NCI-H146 (cell line): ENCODE measurements at regions not wholly inside any gene's neighbourhood (a gene's known extent, or its start where the extent isn't known, plus 50 kb on each side); places are given as distances from the start of the nearest gene placed in this dataset.
A peak's percentile ranks its signal among the peaks of the same experiment; 100 is the strongest.

Experiments
- DNase-seq: peaks from one replicate; lab custom pipeline; 2025; lab: John Stamatoyannopoulos, UW

GRCh38 chr9:79152306-79152705, 419.5 kb upstream of the TLE4 start:
- no peak for DNase-seq

- DNase-seq: no peak
These were observed 417.0 kb upstream of the TLE4 start for GRCh38 chr9:79154806-79155205.

- peak; percentile 19 for DNase-seq
These were observed 416.5 kb upstream of the TLE4 start for GRCh38 chr9:79155308-79155707.

GRCh38 chr9:79163544-79163943, 408.2 kb upstream of the TLE4 start:
- DNase-seq: no peak

- DNase-seq: no peak
These were observed 407.4 kb upstream of the TLE4 start for GRCh38 chr9:79164406-79164805.

- DNase-seq: no peak
These were observed 406.6 kb upstream of the TLE4 start for GRCh38 chr9:79165020-79165780.

GRCh38 chr9:79166005-79166404, 405.8 kb upstream of the TLE4 start:
- DNase-seq: no peak

- DNase-seq: no peak
These were observed 401.1 kb upstream of the TLE4 start for GRCh38 chr9:79170643-79171042.

- no peak for DNase-seq
These were observed 397.8 kb upstream of the TLE4 start for GRCh38 chr9:79173932-79174331.

GRCh38 chr9:79176014-79176697, 395.6 kb upstream of the TLE4 start:
- DNase-seq: peak; percentile 0

GRCh38 chr9:79184831-79185230, 386.9 kb upstream of the TLE4 start:
- DNase-seq: no peak

GRCh38 chr9:79185866-79186265, 385.9 kb upstream of the TLE4 start:
- DNase-seq: no peak

- DNase-seq: no peak
These were observed 382.2 kb upstream of the TLE4 start for GRCh38 chr9:79189511-79189924.

- no peak for DNase-seq
These were observed 378.8 kb upstream of the TLE4 start for GRCh38 chr9:79193001-79193400.

GRCh38 chr9:79193501-79194223, 378.1 kb upstream of the TLE4 start:
- DNase-seq: no peak

GRCh38 chr9:79195879-79196278, 375.9 kb upstream of the TLE4 start:
- DNase-seq: no peak

- no peak for DNase-seq
These were observed 375.2 kb upstream of the TLE4 start for GRCh38 chr9:79196606-79197005.

- no peak for DNase-seq
These were observed 371.4 kb upstream of the TLE4 start for GRCh38 chr9:79200336-79200735.

- DNase-seq: no peak
These were observed 370.1 kb upstream of the TLE4 start for GRCh38 chr9:79201636-79202035.

- DNase-seq: no peak
These were observed 362.9 kb upstream of the TLE4 start for GRCh38 chr9:79208791-79209396.

GRCh38 chr9:79210541-79211243, 361.1 kb upstream of the TLE4 start:
- no peak for DNase-seq
